Dedifferentiated amniotic fluid mesenchymal stem cell (primary cell): ENCODE measurements at regions not wholly inside any gene's neighbourhood (a gene's known extent, or its start where the extent isn't known, plus 50 kb on each side); places are given as distances from the start of the nearest gene placed in this dataset.

ENCODE experiments used
- DNase-seq: peaks from one replicate; pipeline ENCODE4 v3.0.0-alpha.2; 2016; ENCODE audit errors: extremely low spot score

DNA sequence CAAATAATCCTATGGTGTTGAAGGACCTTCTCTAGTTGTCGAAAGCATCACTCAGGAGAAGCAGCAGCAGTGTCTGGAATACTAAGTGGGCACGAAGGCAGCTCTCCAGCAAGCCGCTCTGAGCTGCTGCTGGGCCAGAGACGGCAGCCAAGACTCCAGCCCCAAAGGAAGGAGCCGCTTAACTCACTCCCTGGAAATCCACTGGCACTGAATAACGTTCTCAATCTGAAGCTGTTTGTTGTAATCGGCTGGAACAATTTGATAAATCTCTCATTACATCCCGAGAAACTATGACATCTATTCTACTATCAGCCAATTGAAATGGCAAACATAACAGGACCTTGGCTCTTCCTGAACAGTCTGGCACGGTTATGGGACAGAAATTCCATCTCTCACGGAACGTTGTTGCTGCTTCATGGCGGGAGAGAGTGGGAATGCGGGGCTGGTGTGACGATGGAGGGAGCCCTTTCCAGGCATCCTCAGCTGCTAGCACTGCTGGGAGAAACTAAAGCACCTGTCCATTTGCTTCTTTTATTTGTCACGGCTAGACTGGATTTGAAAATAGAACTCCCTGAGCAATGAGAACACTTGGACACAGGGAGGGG lies 331.5 kb upstream of the RNF32 start:
- DNase-seq = no peak

GRCh38 chr7:156307193-156307592 lies 333.4 kb upstream of the RNF32 start:
- DNase-seq = no peak

DNA sequence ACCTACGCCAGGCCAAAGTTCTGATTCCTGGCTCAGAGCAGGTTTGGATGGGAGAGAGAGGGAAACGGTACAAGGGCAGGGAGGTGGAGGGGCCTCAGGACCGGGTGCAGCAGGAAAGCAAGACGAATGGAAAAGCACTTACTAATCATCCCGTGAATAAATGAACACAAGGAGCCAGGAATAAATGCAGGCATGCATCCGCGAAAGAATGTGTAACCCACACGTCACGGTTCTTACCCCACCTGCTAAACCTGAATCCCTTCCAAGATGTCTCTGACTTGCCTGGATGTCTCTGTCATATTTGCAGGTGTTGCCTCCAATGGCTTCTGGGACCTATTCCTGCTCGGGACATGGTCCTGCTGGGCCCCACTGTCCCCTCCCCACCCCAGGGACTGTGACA lies 335.2 kb upstream of the RNF32 start:
- no peak for DNase-seq

- no peak for DNase-seq
These were observed 357.8 kb upstream of the RNF32 start for GRCh38 chr7:156282816-156283215.

- no peak for DNase-seq
These were observed 360.9 kb upstream of the RNF32 start for GRCh38 chr7:156279635-156280034.

DNA sequence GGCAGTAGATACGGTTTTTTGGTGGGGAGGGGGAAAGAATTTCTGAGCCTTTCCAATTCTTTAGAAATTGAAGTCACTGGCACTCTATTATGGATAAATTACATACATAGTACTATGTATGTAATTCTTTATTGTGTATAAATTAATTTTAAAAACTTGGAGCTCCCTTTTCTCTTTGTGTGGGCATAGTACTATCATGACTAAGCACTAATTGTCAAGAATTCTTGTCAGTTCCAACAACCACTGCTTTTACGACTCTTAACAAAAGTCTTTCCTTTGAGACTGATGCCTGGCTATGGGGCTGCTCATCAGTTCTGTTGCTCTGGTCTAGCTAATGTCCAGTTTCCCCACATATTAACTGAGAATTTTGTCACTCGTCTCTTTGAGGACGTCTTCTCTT lies 365.3 kb upstream of the RNF32 start:
- no peak for DNase-seq

DNA sequence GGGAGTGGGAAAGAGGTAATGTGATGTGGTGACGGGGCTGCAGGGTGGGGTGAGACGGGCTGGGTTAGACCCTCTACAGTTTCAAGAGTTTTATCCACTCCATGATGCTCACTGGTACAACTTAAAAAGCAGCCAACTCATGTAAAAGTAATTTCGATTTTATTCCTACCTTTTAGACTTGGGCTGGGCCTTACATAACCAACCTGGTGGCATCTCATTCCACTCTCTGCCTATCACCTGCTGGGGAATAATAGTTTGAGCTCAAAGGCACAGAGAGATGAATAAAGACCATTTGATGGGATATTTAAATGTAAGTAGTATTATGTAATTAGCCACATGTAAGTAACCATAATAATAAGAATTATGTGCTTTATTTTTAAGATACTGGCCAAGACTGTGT lies 366.0 kb upstream of the RNF32 start:
- no peak for DNase-seq

GRCh38 chr7:156261581-156261980 lies 379.0 kb upstream of the RNF32 start:
- DNase-seq = no peak

DNA sequence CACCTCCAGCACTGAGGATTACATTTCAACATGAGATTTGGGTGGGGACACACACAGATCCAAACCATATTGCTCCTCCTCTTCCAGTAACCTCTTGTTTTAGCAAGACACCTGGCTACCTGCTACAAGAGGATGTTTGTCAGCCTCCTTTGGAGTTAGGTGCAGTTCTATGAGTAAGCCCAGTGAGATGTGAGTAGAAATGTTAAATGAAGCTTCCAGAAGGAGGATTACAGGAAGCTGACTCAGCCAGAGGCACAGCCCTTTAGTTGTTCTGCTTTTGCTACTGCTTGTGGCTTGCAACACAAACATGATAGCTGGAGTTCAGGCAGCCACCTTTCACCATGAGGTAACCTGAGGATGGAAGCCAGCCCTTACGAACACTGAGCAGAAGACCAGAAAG lies 382.7 kb upstream of the RNF32 start:
- DNase-seq = no peak

DNA sequence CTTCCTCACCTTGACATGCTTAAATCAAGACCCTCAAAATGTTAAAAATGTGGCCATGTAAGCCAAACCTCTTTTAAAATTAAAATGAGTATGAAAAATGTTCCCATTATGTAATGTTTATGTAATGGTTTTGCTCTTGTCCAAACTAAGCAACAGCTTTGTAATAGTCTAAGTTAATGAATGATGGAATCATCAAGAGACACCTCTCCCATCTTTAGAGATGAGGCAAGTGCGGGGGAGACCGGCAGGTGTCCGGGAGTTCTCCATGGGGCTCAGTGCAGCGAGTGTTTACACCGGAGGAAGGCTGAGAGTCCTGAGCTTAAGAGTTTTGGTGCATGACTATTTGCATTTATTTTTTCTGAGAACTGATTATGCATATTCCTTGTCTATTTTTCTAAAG lies 384.9 kb upstream of the RNF32 start:
- no peak for DNase-seq

DNA sequence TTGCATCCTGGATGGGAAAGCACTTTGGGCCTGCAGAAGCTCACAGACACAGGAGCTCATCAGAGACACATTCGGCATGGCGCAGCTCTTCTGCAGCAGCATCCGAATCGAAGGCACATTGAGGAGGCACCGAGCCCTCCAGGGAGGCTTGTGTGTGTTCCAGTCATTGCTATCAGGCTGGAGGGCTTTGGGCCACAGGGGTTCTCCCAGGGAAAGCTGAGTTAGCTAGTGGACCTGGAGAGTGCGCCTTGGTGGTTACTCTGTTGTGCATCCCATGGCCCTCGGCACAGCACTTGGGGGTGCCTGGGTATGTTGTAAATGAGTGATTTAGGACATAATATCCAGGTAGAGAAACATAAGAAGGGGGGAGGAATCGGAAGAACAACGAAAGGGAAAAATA lies 388.7 kb upstream of the RNF32 start:
- DNase-seq = no peak

DNA sequence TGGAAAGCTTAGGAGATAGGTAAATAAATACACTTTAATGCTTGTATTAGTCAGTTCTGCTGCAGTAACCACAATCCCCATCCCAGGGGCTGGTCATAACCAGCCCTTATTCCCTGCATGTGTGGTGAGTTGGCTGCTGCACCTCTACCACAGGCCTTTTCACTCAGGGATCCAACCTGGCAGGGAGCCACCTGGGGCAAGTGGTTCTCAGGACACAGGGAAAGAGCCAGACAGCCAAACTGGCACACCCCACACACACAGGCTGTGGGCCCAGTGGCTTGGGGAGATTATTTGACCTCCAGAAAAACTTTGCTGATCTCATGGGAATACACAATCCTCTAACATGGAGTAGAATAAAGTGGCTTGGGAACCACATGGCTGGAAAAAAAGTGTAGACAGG lies 400.0 kb upstream of the RNF32 start:
- DNase-seq = no peak

GRCh38 chr7:156238366-156239133 lies 402.0 kb upstream of the RNF32 start:
- no peak for DNase-seq

DNA sequence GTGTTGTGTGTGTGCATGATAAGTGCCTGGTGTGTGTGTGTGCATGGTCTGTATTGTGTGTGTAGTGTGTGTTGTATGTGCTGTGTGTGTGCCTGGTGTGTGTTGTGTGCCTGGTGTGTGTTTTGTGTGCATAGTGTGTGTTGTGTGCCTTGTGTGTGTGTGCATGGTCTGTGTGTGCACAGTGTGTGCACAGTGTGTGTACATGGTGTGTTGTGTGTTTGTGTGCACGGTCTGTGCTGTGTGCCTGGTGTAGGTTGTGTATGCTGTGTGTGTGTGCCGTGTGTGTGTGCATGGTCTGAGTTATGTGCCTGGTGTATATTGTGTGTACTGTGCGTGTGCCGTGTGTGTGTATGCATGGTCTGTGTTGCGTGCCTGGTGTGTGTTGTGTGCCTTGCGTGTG lies 403.0 kb upstream of the RNF32 start:
- no peak for DNase-seq

GRCh38 chr7:156236936-156237599 lies 403.5 kb upstream of the RNF32 start:
- no peak for DNase-seq

GRCh38 chr7:156236181-156236889 lies 404.2 kb upstream of the RNF32 start:
- no peak for DNase-seq

GRCh38 chr7:156234666-156235494 lies 405.7 kb upstream of the RNF32 start:
- no peak for DNase-seq

- no peak for DNase-seq
These were observed 406.4 kb upstream of the RNF32 start for GRCh38 chr7:156234192-156234591.

GRCh38 chr7:156232931-156233705 lies 407.5 kb upstream of the RNF32 start:
- no peak for DNase-seq

- DNase-seq = no peak
These were observed 410.0 kb upstream of the RNF32 start for GRCh38 chr7:156230576-156230975.

DNA sequence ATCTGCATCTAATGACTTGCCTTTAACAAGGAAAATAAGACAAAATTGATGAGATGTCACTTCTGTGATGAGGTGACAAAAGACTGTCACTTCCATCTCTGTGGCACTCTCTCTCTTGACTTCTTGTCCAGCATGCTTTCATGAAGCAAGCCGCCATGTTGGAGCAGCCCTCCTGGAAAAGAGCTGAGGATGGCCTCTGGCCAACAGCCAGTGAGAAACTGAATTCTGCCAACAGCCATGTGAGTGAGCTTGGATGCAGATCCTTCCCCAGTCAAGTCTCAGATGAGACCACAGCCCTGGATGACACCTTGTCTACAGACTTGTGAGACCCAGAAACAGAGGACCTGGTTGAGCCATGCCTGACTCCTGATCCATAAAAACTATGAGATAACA lies 412.6 kb upstream of the SHH start:
- DNase-seq = no peak
